Esophagus squamous epithelium (tissue), 4 donors: ENCODE measurements at regions not wholly inside any gene's neighbourhood (a gene's known extent, or its start where the extent isn't known, plus 50 kb on each side); places are given as distances from the start of the nearest gene placed in this dataset.

Experiments used
- POLR2A ChIP-seq, 4 donors: fragments of 450-650 bp; IDR thresholded peaks; one replicate each; pipeline ENCODE4 v1.6.1; 2017; ENCODE audit warnings: antibody characterized with exemption in 4 of 4, mild to moderate bottlenecking in 4 of 4, moderate library complexity in 3 of 4
- TF ChIP-seq, protein P1 (sequence below), 6 experiments: fragments of 450-650 bp in 4 of 6; fragments of 200-600 bp in 2 of 6; sonication (generic) in 2 of 6; IDR thresholded peaks; one replicate each; pipeline ENCODE4 v1.5.1; 2016 to 2019; ENCODE audit warnings: antibody characterized with exemption in 6 of 6, mild to moderate bottlenecking in 4 of 6, moderate library complexity in 4 of 6

DNA sequence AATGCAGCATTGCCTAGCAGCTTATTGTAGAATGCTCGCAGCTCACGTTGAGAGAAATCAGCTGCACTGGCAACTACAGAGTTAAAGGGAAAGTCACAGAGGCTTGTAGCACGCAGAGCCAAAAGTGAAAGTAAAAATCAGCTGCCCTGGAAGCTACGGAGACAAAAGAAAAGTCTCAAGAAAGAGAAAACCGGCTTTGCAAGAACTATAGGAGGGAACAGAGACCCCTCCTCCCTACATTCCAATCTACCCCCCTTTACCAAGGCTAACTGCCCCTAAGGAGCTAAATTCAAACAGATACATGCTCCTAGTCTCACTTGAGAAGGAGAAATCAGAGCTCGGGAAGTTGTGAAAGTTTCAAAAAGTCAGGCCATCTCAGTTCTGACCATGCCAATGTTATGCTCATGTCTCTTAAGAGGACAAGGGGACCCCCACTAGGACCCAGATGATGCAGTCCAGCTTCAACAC, 900.4 kb downstream of the NLGN4Y start:
- TF ChIP-seq POLR2A (IDR thresholded peaks at IDR 0.05): no peak
- TF ChIP-seq, protein P1, sequence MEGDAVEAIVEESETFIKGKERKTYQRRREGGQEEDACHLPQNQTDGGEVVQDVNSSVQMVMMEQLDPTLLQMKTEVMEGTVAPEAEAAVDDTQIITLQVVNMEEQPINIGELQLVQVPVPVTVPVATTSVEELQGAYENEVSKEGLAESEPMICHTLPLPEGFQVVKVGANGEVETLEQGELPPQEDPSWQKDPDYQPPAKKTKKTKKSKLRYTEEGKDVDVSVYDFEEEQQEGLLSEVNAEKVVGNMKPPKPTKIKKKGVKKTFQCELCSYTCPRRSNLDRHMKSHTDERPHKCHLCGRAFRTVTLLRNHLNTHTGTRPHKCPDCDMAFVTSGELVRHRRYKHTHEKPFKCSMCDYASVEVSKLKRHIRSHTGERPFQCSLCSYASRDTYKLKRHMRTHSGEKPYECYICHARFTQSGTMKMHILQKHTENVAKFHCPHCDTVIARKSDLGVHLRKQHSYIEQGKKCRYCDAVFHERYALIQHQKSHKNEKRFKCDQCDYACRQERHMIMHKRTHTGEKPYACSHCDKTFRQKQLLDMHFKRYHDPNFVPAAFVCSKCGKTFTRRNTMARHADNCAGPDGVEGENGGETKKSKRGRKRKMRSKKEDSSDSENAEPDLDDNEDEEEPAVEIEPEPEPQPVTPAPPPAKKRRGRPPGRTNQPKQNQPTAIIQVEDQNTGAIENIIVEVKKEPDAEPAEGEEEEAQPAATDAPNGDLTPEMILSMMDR (IDR thresholded peaks at IDR 0.05): no peak
